ENCODE measurements at regions not wholly inside any gene's neighbourhood (a gene's known extent, or its start where the extent isn't known, plus 50 kb on each side); places are given as distances from the start of the nearest gene placed in this dataset.

DNA sequence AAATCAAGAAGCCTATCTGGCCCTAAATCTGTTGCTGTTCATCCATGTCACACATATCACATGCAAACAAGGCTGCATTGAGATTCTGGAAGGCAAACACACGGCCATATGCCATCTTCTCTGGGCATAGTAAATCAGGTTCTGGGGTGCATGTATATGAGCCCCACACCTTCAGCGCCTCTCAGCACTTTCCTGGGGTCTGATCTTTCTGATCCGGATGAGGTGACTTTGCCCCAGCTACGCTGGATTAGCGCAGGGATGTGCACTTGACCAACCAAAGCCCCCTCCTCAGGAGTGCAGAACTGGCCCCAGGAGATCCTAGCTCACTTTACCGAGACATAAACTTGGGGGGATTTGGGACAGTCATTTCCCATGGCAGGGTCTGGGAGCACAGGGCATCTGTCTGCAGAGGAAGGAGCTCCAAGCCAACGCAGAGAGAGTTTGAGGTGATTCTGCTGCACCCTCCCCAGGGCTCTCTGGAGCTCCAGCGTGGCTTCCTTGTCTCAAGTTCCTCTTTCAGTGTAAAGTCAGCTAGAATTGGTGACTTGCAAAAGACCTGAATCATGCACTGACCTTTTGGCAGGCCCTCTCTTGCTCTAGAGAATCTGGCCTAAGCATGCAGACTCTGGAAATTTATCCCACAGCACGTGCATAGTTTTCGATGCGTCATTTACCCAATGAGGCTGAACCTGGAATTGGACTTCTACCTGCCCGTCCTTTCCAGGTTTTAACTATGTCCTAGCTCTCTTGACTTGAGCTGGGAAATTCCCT is 63.5 kb upstream of the KLF13 start:
- DNase-seq (ENCODE audit: low spot score) = peak; percentile 72

DNA sequence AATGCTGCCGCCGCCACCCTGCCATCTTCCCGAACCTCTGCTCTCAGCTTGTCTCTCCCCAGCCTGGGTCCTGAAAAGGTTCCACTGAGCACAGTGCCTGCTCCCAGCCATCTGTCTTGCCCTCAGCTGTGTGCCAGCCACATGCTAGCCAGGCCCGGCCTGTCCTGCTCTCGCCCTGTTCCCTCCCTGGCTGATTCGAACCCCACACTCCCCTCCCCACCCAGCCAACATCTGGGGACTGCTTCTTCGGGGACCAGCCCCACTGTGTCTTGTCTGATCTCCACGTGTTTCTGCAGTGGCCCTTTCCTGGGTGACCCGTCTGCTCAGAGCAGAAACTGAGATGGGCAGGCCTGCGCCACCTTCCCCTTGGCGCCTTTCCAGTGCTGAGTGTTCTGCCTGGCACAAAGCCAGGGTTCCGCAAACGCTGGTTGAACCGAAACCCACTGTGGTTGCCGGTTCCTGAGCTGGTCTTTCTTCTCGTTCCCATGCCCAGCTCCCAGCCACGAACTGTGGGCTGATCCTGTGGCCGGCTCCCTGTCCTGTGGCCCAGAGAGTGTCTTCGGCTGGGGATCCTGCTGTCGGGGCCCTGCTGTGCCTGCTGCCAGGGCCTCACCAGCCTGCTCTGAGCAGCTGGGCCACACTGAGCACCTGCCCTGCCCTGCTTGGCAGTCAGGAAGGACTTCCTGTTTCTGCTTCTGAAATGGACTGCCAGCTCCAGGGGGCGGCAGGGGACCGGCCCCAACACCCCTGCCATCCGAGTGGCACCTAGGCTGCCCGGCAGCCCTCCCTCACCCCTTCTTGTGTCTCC is 62.7 kb upstream of the KLF13 start:
- peak; percentile 74 for DNase-seq (ENCODE audit: low spot score)

DNA sequence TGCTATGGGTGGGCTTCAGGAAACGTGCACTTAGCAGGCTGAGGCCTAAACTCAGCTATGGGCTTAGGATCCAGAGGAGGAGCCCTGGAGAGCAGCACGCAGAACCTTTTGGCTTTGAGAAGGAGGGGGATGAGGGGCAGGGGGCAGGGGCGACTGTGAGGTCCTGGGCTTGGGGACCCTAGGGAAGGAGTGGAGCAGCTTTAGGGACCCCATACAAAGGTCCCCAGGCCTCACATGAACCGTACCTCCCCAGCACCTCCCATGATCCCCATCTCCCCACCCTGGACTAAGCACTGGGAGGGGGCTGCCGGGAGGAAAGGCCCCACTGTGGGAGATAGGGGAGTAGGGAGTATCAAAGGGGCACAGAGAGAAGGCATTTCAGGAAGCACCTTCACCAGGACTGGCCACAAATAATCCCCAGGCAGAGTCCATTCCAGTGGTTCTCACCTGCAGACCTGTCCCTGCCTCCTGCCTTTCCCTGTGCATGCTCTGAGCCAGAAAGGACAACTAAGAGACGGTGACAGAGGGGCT is 62.0 kb upstream of the KLF13 start:
- DNase-seq (ENCODE audit: low spot score) = no peak

DNA sequence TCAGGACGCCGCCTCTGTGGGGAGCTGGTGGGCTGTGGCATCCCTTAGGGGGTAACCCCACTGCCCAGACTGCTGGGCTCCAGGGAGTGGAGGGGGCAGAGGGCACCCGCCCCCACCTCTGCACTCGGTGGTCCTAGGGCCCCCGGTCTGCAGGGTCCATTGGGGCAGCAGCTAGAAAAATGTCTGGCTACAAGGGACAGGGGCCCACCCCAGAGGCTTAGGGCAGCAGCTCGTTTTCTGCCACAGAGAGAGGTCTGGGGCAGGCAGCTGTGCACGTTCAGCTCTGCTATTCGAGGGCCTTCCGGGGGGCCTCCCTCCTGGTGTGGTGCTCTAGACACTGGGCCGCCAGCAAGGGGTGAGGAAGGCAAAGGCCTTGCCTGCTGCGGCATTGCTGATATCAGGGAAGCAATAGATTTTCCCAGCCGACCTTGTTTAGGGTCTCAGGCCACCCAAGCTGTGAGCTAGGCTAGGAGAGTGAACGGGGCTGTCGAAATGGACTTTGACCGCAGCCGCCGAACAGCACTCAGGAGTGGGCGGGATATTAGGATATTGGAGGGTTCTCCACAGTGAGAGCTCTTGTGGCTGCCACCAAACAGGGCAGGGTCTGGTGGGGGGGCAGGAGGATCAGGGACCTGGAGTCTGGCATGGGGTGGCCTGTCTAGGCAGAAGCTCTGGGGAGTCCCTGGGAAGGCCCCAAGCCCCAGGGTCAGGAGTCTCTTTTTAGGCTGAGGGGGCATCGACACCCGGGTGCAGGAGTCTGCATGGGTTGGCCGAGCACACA is 61.4 kb upstream of the KLF13 start:
- DNase-seq (ENCODE audit: low spot score) = no peak

DNA sequence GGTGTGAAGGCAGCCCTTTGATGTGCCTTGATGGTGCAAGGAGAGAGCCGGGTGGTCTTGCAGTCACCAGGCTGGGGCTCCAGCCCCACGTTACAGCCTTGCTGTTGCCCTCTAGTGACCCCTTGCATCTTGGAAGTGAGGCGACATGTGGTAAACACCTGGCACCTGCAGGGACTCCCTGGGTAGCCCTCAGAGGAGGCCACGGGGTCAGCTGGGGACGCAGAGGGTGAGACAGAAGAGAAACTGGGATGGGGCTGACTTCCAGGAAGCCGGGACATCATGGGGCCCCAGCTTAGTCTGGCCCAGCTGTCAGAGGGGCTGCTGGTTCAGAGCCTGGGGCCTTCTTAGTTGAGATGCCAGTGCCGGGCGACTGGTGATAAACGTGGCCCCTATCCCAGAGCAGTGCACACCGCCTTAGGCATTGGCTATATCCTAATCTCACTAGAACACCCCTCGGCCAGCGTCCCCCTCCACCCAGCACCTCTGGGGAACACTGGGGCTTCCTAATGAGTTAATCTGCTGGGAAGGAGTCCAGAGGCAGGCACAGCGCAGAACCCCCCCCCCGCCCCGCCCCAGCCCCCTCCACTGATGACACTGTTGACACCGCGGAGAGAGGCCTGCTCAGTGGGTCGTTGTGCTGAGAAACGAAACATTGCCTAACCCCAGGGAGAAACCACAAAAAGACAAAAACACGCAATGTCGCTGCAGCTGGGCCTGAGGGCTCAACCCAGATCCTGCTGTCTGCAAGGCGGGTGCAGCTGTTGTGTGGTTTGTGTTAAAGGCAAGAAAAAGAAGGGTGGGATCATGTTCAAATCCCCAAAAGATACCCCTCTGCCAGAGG is 60.5 kb upstream of the KLF13 start:
- DNase-seq (ENCODE audit: low spot score) = peak; percentile 57

DNA sequence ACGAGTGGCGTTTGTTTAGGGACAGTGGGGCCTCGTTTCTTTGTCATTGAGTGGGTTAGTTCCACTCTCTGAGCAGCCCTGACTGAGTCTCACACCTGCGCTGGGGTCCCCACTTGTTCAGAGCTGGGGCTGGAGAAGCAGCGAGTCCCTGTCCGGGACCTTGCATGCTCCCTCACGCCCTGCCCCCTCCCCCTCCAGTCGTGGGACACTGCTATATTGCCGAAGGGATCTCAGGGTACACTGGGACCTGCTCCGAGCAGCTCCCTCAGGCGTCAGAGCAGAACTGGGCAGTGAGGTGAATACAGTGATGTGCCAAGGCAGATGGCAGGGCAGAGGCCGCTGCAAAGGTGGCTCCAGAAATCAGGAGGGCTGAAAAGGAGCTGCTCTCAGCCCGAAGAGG is 59.9 kb upstream of the KLF13 start:
- DNase-seq (ENCODE audit: low spot score) = peak; percentile 30

DNA sequence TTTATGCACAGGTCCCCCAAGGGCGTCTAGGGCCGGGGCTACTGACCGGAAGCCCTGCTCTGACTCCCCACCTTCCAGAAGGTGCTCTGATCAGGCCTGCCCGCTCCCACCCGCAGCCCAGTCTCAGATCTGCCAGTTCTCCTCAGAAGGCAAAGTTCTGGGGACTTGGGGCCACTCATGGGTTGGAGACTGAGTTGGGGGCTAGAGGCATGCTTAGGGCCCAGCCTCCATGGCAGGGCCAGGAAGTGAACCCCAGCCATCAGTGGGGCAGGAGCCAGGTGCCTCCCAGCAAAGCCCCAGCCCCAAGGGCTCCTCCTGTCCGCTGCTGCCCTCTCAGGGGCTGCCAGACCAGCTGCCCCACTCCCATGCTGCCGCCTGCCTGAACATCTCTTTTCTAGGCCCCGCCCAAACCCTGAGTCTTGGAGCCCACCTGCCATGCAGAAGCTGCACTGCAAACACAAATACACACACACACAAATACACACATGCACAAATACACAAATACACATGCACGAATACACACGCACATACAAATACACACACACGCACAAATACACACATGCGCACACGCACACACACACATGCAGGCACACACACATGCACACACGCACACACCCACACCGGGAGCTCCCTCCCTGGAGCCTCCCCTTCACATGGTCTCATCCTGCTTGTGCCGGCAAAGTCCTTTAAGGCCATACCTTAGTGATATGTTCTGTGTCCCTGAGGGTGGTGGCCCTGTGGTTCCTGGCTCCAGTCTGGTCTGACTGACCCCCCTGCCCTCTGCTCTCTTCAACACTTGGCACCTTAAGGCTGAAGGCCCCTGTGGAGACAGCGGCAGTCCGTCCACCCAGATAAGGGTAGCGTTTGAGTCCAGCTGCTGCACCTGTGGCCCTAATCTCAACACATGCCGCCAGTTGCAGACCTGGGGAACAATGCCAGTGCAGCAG is 59.2 kb upstream of the KLF13 start:
- no peak for DNase-seq (ENCODE audit: low spot score)

DNA sequence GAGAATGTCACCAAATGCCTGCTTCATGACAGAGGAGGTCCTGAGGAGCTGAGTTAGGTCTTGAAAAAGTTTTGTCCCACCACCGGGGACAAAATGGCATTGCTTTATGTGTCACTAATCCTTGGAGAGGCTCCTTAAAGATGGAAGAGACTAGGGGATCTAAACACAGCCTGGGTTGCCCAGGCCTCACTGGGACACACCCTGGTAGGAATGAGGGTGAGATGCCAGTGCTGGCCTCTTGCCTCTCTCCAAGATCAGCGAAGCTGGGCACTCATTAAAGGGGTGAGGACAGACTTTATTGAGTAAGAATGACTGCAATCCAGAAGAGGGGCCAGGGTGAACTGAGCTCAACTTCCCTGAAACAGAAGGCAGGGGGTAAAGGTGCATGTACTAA is 58.5 kb upstream of the KLF13 start:
- DNase-seq (ENCODE audit: low spot score) = no peak

DNA sequence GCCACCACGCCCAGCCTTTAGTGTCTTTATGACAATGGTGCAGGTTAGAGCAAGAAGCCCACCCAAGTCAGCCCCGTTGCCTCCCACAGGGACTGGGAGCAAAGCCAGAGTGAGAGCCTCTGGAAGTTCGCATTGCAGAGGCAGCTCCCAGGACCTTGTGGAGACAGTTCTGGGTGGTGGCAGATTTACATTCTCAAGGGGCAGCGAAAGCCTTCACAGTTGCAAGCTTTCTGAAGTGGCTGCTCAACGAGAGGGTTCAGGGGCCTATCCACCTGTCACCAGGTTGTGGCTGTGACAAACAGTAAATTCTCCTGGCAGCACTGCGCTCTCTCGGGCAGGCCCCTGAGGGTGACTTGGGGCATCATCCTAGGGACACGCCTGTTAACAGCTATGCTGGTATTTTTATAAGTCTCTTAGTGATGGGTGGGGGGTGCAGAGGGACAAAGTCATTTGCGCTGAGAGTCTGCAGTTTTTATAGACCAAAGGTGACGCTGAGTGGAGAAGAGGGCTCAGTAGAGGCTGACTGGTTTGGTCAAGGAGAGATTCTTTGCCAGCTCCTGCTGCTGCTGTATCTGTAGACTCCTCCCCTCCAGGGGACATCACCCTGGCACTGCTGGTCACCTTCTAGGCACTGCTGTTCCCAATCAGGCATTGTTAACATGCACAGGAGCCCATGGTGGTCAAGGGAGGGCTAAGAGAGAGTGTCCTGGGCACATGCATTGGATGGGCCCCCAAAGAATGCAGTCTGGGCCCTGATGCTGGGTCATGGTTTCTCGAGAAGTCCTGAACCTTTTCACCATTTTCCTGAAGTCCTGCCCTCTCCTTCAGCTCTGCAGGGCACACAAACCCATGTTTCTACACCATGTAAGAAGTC is 57.5 kb upstream of the KLF13 start:
- no peak for DNase-seq (ENCODE audit: low spot score)

DNA sequence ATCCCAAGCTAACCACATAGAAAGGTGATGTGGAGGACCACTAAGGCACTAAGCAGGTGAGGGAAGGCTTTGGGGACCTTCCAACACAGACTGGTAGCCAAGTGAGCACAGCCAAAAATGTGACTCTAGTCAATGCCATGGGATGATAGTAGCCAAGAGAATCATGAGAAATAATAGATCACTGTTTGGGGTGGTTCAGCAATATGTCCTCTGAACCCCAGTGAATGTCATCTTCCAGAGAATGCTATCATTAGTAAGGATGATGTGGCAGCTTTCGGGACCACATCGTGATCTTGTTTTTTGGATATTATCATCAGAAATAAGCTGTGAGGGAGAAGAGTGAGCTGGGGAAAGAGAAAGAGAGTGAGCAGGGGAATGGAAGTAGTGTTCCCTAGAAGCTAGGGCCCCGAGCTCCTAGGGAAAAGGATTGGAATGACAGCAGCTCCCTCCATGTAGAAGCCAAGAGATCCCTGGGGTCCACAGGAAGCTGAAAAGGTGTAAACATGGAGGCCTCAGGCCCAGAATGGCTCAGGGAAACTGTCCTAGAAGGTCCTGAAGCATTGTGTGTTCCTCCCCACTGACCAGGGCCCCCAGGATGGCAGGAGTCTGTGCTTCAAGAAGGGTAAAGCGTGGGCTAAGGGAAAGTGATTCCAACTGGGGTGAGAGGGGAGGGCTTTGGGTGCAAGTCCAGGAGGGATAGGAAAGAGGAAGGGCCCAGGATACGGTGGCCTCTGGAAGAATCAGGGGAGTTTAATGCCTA is 56.6 kb upstream of the KLF13 start:
- no peak for DNase-seq (ENCODE audit: low spot score)

DNA sequence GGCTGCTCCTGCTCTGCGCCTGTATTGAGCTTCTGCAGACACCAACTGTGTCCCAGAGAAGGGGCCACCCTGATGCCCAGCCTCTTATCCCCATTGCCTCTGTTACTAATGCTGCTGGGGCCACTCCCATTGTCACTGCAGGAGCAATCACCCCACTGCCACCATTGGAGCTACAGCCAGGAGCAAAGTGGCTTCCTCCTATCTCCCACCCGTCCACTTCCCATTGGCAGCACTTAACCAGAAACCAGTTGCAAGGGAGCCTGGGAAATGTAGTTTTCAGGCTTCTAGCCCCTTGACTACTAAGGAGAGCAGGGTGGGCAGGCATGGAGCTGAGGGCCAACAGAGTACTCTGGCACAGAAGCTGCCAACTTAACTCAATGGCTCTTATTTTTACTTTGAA is 55.9 kb upstream of the KLF13 start:
- no peak for DNase-seq (ENCODE audit: low spot score)

DNA sequence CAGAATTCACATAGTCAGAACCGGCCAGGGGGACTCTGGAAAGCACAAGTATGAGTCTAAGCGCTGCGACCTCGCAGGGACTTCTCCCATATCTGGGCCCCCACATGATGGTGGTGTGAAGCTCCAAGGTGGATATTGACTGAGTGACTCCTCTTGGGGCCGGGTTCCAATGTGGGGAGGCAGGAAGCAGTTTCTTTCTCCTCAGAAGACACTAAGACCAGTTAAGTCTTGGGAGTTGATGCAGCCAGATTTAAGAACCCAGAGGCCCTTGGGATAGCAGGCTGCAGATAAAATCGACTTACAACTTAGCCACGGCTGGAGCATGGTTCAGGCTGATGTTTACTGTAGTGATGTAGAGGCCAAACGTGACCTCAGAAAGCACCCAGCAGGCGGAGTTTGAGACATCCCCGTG is 55.4 kb upstream of the KLF13 start:
- DNase-seq (ENCODE audit: low spot score) = no peak

DNA sequence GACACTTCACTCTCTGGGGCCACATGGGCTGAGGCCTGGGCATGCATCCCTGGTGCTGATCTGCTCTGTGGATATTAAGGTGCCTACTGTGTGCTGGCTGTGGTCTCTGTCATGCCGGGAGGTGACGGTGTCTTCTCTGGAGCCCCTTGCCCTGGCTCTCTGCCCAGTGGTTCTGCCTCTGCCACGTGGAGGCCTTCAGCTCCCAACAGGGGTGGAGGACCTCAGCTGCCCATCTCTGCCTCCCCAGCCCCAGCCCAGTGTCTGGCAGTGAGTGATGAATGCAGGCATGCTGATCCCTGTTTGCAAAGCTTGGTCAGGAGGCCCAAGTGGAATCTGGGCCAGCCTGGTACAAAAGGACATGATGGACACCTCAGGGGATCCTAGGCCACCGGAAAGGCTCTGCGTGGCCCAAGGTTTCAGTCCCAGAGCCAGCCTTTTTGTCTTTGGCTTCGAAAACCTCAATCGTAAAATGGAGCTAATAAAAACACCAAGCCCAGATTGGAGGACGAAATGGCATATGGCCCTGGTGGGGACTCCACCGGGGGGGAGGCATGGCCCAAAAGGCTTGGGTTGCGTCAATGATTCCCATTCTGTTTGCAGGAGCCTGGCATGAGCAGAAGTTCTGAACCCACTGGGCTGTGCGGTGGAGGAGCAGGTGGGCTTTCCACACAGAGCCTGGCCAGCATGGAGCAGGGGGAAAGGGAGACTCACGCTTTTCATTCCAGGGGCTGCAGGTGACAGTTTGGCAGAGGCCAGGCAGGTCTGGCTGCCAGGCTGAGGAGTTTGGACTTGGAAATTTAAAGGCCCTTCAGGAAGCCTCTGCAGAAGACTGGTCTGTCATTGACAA is 54.7 kb upstream of the KLF13 start:
- DNase-seq (ENCODE audit: low spot score) = no peak

DNA sequence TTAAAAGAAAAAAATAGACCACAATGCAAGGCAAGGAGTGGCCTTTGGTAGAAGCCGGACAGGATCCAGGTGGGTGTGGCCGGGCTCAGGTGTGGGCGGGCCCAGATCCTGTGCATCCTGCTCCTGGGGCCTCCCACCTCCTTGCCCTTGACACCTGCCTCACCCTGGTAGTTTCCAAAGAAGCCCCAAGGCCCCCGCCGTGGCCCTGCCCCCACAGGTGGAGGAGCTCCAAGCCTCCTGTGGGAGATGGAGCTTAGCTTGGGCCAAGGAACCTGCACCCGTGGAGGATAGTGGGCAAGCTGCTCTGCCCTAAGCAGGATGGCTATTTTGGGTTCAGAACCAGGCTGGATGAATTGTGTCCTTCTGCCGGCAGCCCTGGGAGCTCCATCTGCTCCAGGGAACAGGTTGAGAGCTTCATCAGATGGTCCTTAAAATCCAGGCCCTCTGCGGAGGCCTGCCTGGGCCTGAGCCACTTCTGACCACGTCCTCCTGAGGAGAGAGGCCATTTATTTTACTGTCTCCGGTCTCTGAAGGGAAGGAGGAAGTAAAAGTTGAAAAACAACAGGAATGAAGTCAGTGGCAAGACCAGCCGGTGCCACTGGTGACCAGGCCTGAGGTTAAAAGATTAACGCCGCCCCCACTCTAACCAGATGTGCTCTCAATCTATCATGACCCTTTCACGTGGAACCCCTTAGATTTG is 53.9 kb upstream of the KLF13 start:
- no peak for DNase-seq (ENCODE audit: low spot score)

DNA sequence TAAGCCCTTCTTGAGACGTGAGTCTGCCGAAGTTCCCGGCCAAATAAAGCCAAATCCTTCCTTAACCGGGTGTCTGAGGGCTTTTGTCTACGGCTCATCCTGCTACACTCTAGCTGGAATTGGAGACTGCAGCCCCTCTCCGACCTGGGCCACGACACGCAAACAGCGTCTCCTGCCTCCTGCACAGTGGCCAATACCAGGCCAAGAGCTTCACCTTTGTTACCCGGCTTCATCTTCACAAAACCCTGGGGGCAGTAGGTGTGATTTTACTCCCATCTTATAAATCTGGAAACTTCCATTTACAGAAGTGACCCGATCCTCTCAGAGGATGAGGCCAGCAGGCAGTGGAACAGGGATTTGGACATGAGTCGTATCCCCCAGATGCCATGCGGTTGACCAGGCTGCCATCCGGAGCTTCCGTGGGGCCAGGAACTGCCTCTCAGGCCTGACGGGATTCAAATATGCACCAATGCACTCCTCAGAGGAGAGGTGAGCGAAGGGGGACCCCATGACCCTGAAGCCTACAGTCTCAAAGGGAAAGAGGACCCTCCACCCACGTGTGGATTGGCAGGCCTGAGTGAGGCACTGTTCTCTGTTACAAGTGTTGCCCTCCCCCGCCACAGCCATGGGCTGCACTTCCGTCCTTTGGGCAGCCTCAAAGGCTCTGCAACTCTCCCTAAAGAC is 53.2 kb upstream of the KLF13 start:
- no peak for DNase-seq (ENCODE audit: low spot score)
